GF-D8 (cell line): ENCODE measurements at regions not wholly inside any gene's neighbourhood (a gene's known extent, or its start where the extent isn't known, plus 50 kb on each side); places are given as distances from the start of the nearest gene placed in this dataset.

ENCODE experiments used
- DNase-seq: peaks from one replicate; lab custom pipeline; 2025; lab: John Stamatoyannopoulos, UW

DNA sequence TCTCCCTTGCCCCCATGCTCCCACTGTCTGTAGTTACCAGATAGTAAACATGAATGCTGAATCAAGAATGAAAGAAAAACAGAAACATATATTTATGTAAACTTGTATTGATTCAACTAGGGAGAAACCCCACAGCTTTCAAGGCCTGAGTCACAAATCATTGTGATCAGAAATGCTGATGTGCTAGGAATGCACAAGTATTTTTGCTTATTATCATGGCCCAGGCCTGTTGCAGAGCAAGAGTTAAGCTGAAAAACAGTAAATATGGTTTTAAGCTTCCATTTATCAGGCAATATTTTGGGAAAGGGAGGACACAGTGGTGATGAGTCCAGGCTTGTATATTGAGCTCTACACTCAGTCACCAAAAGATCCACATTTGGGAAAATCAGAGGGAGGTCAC is 669.6 kb downstream of the DIAPH3 start:
- DNase-seq: no peak

DNA sequence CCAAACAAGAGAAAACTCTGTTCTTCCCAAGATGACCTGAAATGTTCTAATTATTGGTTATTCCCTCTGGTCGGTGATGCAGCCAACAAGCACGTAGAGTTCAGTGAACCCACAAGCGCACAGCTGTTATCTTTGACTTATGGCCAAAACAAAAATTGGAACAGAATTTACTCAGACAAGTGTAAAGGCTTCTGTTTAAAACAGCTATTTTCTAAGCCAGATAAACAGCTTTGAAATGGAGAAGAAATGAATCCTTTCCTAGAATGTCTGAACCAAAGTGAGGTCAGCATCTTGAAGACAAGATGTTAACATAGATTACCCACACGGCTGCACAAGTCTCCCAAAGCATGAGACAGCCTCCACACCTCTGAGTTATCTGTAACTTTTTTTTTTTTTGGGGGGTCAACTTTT is 669.2 kb downstream of the DIAPH3 start:
- no peak for DNase-seq

GRCh38 chr13:59495299-59495698 is 668.4 kb downstream of the DIAPH3 start:
- no peak for DNase-seq

DNA sequence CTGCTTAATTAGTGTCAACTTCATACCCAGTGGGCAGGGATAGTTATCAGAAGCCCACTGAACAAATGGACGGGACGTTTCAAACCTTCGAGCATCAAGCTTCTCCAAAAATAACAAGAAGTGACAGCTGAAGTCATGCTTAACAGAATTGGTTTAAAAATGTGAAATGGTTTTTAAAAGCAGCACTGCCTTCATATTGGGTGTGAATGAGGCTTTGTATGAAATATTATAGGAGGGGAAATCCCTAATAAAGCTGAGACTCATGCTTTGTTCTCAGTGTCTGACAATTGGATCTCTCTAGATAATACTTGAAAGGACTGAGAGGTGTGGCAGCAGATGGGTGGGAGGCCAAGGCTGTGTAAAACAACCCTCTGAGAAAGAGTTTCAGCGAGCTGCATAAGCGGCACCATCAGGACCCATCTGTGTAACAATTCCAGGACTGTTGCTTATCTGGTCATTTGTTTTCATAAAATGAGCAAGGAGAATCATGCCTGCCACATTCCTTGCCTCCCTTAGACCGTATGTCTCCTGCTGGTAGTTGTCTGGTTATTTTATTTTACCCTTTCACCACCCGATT is 667.7 kb downstream of the DIAPH3 start:
- no peak for DNase-seq

DNA sequence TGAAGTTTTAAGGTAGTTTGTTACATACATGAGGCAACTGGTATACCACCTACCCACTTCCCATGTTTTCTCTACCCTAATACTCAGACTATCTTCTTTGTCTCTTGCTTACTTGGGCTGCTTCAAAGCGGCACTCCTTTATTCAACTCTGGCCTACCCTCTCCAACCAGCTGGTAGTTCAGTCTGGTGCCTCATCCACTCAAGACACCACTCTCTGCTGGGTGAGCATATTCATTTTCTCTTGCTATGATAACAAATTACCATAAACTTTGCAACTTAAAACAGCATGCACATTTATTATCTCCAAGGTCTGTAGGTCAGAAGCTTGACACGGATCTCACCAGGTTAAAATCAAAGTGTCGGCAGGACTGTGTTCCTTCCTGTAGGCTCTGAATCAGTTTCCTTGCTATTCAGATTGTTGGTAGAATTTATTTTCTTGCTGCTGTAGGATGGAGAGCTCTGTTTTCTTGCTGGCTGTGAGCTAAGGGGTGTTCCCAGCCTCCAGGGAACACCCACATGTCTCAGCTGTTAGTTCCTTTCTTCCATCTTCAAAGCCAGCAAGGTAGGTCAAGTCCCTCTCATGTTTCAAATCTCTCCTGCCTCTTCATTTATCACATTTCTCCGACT is 666.0 kb downstream of the DIAPH3 start:
- no peak for DNase-seq

- DNase-seq: no peak
Measured at GRCh38 chr13:59501004-59501403, 662.7 kb downstream of the DIAPH3 start.

DNA sequence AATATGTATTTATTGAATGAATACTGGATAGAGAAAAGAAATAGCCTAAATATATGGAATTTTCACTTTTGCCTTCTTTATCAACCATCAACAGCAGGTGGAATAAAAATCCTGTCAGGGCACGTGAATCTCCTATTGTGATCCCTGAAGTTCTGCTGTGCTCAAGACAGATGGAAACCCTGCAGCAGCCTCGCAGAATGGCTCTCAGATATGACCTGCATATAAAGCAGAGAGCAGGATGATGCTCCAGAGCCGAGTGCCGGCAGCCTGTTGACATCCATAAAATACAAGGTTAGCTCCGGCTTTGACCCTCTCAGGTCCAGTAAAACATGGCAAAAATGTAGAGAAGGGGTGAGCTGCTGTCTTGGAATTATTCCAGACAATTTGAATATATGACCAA is 659.3 kb downstream of the DIAPH3 start:
- DNase-seq: no peak

- no peak for DNase-seq
Measured at GRCh38 chr13:59510386-59510785, 653.3 kb downstream of the DIAPH3 start.

- DNase-seq: no peak
Measured at GRCh38 chr13:59513686-59514085, 650.0 kb downstream of the DIAPH3 start.

DNA sequence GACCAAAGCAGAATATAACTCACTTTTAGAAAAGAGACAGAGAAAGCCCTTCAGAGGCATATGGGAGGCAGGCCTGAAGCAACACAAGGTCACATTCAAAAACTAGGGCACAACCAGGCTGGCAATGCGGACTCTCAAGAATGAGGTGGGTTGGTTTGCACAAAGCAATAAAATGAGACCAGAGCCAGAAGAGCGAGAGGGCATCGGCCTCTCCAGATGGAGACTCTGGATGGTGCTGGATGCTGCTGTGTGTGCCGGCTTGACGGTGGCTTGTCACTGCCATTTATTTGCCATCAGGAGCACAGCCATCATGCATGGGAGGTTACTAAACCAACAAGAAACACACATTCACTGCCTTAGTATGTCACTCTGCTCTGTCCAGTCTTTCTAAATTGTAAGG is 649.4 kb downstream of the DIAPH3 start:
- no peak for DNase-seq

DNA sequence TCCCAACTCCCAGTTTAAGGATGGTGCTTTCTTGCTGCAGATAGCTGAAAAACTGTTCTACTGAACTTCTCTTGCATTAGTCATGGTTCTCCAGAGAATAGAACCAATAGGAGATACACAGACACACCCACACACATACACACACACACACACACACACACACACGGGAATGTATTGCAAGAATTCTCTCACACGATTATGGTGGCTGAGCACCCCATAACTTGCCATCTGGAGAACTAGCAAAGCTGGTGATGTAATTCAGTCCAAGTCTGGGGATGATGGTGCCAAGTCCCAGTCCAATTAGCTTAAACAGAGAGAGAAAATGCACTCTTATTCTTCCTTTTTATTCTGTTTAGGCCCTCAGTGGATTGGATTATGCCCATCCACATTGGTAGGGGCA is 643.9 kb downstream of the DIAPH3 start:
- DNase-seq: no peak

- no peak for DNase-seq
Measured at GRCh38 chr13:59521549-59521948, 642.2 kb downstream of the DIAPH3 start.

- DNase-seq: no peak
Measured at GRCh38 chr13:59522652-59523051, 641.1 kb downstream of the DIAPH3 start.

DNA sequence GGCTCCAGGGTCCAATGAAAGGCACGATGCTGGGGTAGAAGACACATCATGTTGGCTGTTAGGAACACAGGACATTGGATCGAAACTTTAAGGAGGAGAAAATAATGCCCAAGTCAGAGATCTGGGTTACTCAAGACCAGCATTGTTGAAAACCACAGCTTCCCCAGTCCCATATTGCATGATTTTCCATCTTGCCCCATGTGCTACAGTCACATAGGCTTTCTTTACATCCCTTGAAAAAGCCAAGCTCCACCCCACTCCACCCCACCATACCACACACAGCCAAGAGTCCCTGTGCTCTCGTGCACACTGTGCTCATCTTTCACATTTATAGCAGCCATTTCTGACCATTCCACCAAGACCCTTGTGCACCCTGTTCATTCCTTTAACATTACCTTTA is 636.2 kb downstream of the DIAPH3 start:
- DNase-seq: peak; percentile 54

DNA sequence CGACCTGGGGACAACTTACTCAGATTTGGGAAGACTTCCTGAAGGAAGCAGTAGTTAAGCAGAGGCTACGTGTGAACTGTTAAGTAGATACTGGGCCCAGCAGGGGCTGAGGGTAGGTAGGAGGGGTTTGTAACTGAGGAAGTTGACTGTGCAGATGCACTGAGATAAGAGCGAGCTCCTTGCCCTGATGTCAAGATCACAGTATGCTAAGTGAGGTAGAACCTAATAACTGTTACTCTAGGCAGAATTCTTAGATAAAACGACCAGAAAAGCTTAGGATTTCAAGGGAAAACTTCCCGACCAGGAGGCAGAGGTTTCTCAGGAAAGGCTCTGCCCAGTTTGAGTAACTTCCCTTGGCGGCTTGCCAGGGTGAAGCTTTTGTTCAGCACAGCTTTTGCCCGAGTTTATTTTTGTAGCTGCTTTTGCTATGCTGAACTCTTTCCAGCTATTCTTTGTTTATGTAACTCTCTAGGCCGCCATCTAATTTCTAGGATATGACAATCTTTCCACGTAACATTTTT is 632.1 kb downstream of the DIAPH3 start:
- peak; percentile 75 for DNase-seq

DNA sequence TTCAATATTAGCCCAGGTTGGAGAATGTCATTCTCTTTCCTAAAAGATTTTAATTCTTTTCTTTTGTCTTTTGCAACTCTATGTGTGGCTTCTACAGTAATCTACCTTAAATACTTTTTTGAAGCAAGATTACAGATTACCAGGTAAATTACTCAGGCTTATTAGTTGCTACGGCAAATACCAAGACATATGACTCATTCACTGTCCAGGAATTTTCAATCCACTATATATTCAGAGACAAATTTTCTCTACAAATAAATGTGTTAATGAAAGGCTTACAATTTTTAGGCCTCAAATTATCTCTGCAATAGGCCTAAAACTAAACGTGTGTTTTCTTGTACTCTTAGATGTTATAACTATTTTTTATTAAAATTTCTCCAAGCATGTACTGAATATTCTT is 631.3 kb downstream of the DIAPH3 start:
- no peak for DNase-seq

GRCh38 chr13:59533561-59534555 is 629.9 kb downstream of the DIAPH3 start:
- no peak for DNase-seq

DNA sequence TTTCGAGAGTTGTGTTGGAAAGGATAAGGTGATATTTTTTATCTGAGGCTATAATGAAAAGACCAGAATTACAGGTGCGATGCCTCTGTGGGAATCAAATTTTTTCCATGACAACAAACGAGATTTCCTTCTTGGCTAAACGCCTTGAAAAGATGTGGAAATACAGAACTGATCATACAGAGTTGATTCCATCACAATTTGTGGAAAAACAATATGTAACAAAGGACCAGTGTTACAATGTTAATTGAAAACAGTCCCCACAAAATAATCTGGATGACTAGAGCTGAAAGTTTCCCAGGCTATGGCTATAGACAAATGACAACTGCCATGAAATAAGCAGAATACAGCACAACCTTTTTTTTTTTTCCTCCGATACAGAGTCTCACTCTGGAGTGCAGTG is 628.9 kb downstream of the DIAPH3 start:
- no peak for DNase-seq

- no peak for DNase-seq
Measured at GRCh38 chr13:59537500-59537899, 626.2 kb downstream of the DIAPH3 start.

DNA sequence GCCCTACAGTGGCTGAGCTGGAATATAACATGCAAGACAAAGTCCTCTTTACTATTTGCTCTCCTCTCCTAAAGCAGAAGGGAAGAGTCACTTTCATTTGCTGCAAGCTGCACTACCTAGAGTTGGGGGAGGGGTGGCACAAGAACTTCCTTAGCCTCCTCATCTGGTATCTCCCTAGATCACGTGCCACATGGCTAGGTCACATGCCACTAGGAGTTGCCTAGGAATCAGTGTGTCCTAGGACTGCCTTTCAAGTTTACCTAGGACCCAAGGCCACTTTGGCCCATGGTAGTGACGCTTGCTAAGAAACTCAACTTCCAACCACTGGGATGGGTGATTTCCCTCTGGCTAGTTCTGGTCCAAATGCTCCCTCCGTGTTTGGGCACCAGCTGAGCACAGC is 625.2 kb downstream of the DIAPH3 start:
- DNase-seq: no peak

DNA sequence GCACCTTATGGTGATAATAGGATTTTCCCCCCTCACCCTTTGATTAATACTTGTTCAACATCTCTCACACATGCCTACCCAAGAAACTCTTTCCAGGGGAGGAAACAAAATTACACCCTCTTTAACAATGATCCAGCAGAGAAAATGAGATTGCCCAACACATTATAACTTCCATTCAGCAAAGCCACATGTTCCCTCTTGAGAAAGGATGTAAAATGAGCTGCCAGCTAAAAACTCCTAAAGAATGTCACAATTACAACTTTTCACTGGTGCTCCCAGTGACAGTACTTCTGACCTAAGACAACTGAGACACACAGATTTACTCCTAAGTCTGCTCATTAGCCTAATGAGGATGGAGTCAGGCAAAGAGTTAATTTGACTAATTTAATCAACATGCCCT is 621.4 kb downstream of the DIAPH3 start:
- no peak for DNase-seq

- no peak for DNase-seq
Measured at GRCh38 chr13:59543418-59543817, 620.3 kb downstream of the DIAPH3 start.

DNA sequence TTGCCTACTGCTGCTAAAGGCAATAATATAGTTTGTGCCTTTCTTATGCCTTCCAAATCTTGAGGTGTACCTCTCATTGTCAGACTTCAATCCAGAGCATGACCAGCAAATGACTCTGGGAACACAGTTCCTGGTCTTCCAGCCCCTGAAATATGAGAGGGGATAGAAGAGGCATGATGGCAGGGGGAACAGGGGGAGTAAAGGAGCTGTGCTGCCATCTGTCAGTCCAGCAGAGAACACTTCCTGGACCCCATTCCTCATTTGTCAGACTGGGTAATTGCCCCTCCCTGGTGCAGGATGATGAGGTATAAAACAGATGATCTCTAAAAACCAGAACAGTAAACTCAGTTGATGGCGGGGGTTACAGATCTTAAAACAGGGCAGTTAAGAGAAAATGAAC is 618.7 kb downstream of the DIAPH3 start:
- DNase-seq: no peak
